A549 (cell line): ENCODE measurements at regions not wholly inside any gene's neighbourhood (a gene's known extent, or its start where the extent isn't known, plus 50 kb on each side); places are given as distances from the start of the nearest gene placed in this dataset.

Source experiments
- ATAC-seq, 2 experiments: fragments of 200-7000 bp in 1 of 2; fragments of >200 bp in 1 of 2; cut with Nextera tagmentation in 1 of 2; cut with Tn5 transposase in 1 of 2; 3 replicates each; pipeline versions ENCODE4 v1.8.0 to v1.9.1; 2018 to 2020; ENCODE audit warnings: mild to moderate bottlenecking in 1 of 2, moderate library complexity in 1 of 2
- CTCF ChIA-PET: fragments of 300-600 bp; sonication (Branson Sonifier 250); formaldehyde crosslinking; extraction: SDS; loops from one replicate; lab custom pipeline; 2021; ENCODE audit warnings: antibody characterized with exemption, inconsistent platforms; lab: Yijun Ruan, JAX
- POLR2A ChIA-PET: fragments of 350-600 bp; formaldehyde crosslinking; extraction: SDS; loops from one replicate; lab custom pipeline; 2021; ENCODE audit warnings: antibody characterized with exemption, inconsistent platforms; lab: Yijun Ruan, JAX
- DNase-seq, 2 experiments: peaks; one replicate each; pipeline versions ENCODE4 v3.0.0 to v3.0.0-alpha.2; 2011 to 2016; ENCODE audit warnings: low read depth in 1 of 2, low spot score in 1 of 2
- FAIRE-seq: peaks from 2 replicates; lab custom pipeline; 2011; peaks lifted over from hg19 to GRCh38; lab: Jason Lieb, UNC
- H3K27ac ChIP-seq, 2 experiments: fragments of >200 bp; sonication (Bioruptor Twin); formaldehyde crosslinking; 3 replicates each; pipeline ENCODE4 v1.5.1; 2016 to 2017
- H3K4me1 ChIP-seq: fragments of >200 bp; sonication (Bioruptor Twin); formaldehyde crosslinking; 3 replicates; pipeline ENCODE4 v1.6.1; 2016
- H3K4me2 ChIP-seq: fragments of >200 bp; sonication (Bioruptor Twin); formaldehyde crosslinking; 3 replicates; pipeline ENCODE4 v1.6.1; 2016
- H3K4me3 ChIP-seq: fragments of >200 bp; sonication (Bioruptor Twin); formaldehyde crosslinking; 3 replicates; pipeline ENCODE4 v1.5.1; 2016
- H3K9me3 ChIP-seq: fragments of >200 bp; sonication (Bioruptor Twin); formaldehyde crosslinking; 3 replicates; pipeline ENCODE4 v1.6.1; 2016
- BHLHE40 ChIP-seq: IDR thresholded peaks from 2 replicates; pipeline ENCODE4 v1.6.1; 2012; ENCODE audit warnings: low read depth, low read length, inconsistent platforms
- CBX2 ChIP-seq: fragments of 200-600 bp; sonication (generic); IDR thresholded peaks from 2 replicates; pipeline ENCODE4 v1.6.1; 2016; ENCODE audit warnings: low read depth, mild to moderate bottlenecking, borderline replicate concordance
- CBX8 ChIP-seq: fragments of 200-600 bp; sonication (generic); IDR thresholded peaks from 2 replicates; pipeline ENCODE4 v1.6.1; 2016
- CHD2 ChIP-seq: fragments of 150-350 bp; IDR thresholded peaks from 2 replicates; pipeline ENCODE4 v1.6.1; 2014; ENCODE audit warnings: low read length; ENCODE audit not compliant: partially characterized antibody
- ELK1 ChIP-seq: fragments of 150-350 bp; IDR thresholded peaks from 2 replicates; pipeline ENCODE4 v1.6.1; 2014; ENCODE audit warnings: low read depth, mild to moderate bottlenecking, low read length
- ESRRA ChIP-seq: fragments of 150-350 bp; IDR thresholded peaks from 2 replicates; pipeline ENCODE4 v1.6.1; 2014; ENCODE audit warnings: mild to moderate bottlenecking, low read length, borderline replicate concordance
- GATA3 ChIP-seq: IDR thresholded peaks from 2 replicates; pipeline ENCODE4 v1.6.1; 2012; ENCODE audit warnings: borderline replicate concordance
- HDAC2 ChIP-seq: fragments of 200-600 bp; sonication (generic); IDR thresholded peaks from 2 replicates; pipeline ENCODE4 v1.6.1; 2016
- HEYL ChIP-seq: fragments of 250-450 bp; sonication (Bioruptor Pico); IDR thresholded peaks from 2 replicates; pipeline ENCODE4 v1.8.0; 2021; ENCODE audit warnings: mild to moderate bottlenecking, moderate library complexity
- HOXA7 ChIP-seq: fragments of 250-450 bp; sonication (Bioruptor Pico); IDR thresholded peaks from 2 replicates; pipeline ENCODE4 v1.5.0; 2020; ENCODE audit warnings: mild to moderate bottlenecking, moderate library complexity
- JUN ChIP-seq, 2 experiments: fragments of >200 bp; sonication (Bioruptor Twin); formaldehyde crosslinking; IDR thresholded peaks; 2 replicates in 1 of 2; 3 replicates in 1 of 2; pipeline ENCODE4 v1.6.1; 2016 to 2017
- JUNB ChIP-seq: fragments of >200 bp; sonication (Bioruptor Twin); formaldehyde crosslinking; IDR thresholded peaks from 2 replicates; pipeline ENCODE4 v1.6.1; 2016
- MAZ ChIP-seq: fragments of 150-350 bp; IDR thresholded peaks from 2 replicates; pipeline ENCODE4 v1.6.1; 2014; ENCODE audit warnings: antibody characterized with exemption, low read depth, low read length, borderline replicate concordance
- MYC ChIP-seq: IDR thresholded peaks from 2 replicates; pipeline ENCODE4 v1.6.1; 2012; ENCODE audit warnings: mild to moderate bottlenecking, inconsistent platforms, low read length, improper control_type of control experiment, borderline replicate concordance
- PHF8 ChIP-seq: fragments of 200-600 bp; sonication (generic); IDR thresholded peaks from 2 replicates; pipeline ENCODE4 v1.6.1; 2016; ENCODE audit warnings: low read depth, mild to moderate bottlenecking, antibody characterized with exemption, moderate library complexity, borderline replicate concordance
- RAD21 ChIP-seq, 2 experiments: fragments of >200 bp in 1 of 2; sonication (Bioruptor Twin) in 1 of 2; formaldehyde crosslinking in 1 of 2; IDR thresholded peaks in 1 of 2; conservative IDR thresholded peaks in 1 of 2; 2 replicates in 1 of 2; 3 replicates in 1 of 2; pipeline ENCODE4 v1.6.1; 2012 to 2018; ENCODE audit warnings: inconsistent platforms in 1 of 2
- RARB ChIP-seq: fragments of 250-450 bp; sonication (Bioruptor Pico); IDR thresholded peaks from 2 replicates; pipeline ENCODE4 v1.8.0; 2021; ENCODE audit warnings: mild to moderate bottlenecking, moderate library complexity
- RNF2 ChIP-seq: fragments of 200-600 bp; sonication (generic); IDR thresholded peaks from 2 replicates; pipeline ENCODE4 v1.6.1; 2016; ENCODE audit warnings: low read depth, mild to moderate bottlenecking, antibody characterized with exemption, moderate library complexity, borderline replicate concordance
- TFCP2L1 ChIP-seq: fragments of 250-450 bp; sonication (Bioruptor Pico); IDR thresholded peaks from 2 replicates; pipeline ENCODE4 v1.5.0; 2021; ENCODE audit warnings: mild to moderate bottlenecking
- TP53 ChIP-seq: fragments of 250-450 bp; sonication (Bioruptor Pico); IDR thresholded peaks from 2 replicates; pipeline ENCODE4 v1.5.0; 2021; ENCODE audit warnings: mild to moderate bottlenecking, moderate library complexity
- ZFP36 ChIP-seq: fragments of 450-650 bp; IDR thresholded peaks from 2 replicates; pipeline ENCODE4 v1.6.1; 2014; ENCODE audit warnings: borderline replicate concordance; ENCODE audit not compliant: partially characterized antibody
- WGBS: methylation state at CpG from one replicate; pipeline ENCODE4 v1.1.6; 2017; ENCODE audit errors: missing lambda C conversion rate; 5-methylcytosine and 5-hydroxymethylcytosine counted together
- TF ChIP-seq, protein P1 (sequence below): fragments of >200 bp; sonication (Bioruptor Twin); formaldehyde crosslinking; IDR thresholded peaks from 3 replicates; pipeline ENCODE4 v1.5.1; 2016
- TF ChIP-seq, protein P2 (sequence below): fragments of 250-450 bp; sonication (Bioruptor Pico); IDR thresholded peaks from 2 replicates; pipeline ENCODE4 v1.5.0; 2020; ENCODE audit warnings: low read depth, mild to moderate bottlenecking, moderate library complexity
- TF ChIP-seq, protein P3 (sequence below): IDR thresholded peaks from 2 replicates; pipeline ENCODE4 v1.6.1; 2012; ENCODE audit warnings: low read depth, borderline replicate concordance
- TF ChIP-seq, protein P4 (sequence below): IDR thresholded peaks from 2 replicates; pipeline ENCODE4 v1.6.1; 2012

GRCh38 chr5:167837127-167837526 is 454.3 kb upstream of the WWC1 start (continued):
- TF ChIP-seq, protein P1, sequence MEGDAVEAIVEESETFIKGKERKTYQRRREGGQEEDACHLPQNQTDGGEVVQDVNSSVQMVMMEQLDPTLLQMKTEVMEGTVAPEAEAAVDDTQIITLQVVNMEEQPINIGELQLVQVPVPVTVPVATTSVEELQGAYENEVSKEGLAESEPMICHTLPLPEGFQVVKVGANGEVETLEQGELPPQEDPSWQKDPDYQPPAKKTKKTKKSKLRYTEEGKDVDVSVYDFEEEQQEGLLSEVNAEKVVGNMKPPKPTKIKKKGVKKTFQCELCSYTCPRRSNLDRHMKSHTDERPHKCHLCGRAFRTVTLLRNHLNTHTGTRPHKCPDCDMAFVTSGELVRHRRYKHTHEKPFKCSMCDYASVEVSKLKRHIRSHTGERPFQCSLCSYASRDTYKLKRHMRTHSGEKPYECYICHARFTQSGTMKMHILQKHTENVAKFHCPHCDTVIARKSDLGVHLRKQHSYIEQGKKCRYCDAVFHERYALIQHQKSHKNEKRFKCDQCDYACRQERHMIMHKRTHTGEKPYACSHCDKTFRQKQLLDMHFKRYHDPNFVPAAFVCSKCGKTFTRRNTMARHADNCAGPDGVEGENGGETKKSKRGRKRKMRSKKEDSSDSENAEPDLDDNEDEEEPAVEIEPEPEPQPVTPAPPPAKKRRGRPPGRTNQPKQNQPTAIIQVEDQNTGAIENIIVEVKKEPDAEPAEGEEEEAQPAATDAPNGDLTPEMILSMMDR = no peak
- TF ChIP-seq, protein P2, sequence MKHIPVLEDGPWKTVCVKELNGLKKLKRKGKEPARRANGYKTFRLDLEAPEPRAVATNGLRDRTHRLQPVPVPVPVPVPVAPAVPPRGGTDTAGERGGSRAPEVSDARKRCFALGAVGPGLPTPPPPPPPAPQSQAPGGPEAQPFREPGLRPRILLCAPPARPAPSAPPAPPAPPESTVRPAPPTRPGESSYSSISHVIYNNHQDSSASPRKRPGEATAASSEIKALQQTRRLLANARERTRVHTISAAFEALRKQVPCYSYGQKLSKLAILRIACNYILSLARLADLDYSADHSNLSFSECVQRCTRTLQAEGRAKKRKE = no peak
- no peak for TF ChIP-seq JUN (IDR thresholded peaks at IDR 0.05)
- no peak for TF ChIP-seq HEYL (CRISPR knock-in tag)
- TF ChIP-seq HOXA7 (CRISPR knock-in tag) = no peak
- TF ChIP-seq RNF2 = no peak
- no peak for TF ChIP-seq BHLHE40
- no peak for TF ChIP-seq HDAC2
- no peak for TF ChIP-seq JUNB

DNA sequence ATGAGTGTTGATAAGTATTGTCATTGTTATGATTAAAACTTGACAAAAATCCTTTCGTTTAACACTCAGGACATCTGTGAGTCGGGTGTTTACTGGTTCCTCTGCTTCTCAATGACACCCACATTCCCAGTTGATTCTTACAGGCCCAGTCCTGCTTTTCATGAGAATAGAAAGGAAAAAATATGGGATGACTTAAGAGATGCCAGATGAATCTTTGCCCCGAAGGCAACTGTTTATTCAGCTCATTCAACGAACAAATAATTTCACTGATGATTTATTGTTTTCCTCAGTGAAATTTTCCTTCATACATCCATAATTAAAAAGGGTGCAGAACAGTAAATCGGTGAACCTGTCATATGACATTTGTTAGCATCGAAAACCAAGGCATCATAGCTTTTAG is 452.4 kb upstream of the WWC1 start:
- H3K9me3 ChIP-seq = no peaks in the 10 kb centered on the region
- H3K4me1 ChIP-seq = no peaks in the 10 kb centered on the region
- H3K4me3 ChIP-seq = no peak overlapping the region
- DNase-seq (no peak), FAIRE-seq (no peak), ATAC-seq (no peak)
- no peak overlapping the region for H3K27ac ChIP-seq
- CTCF ChIA-PET = interaction anchor here (1.0 kb wide), 1 partner anchor 47 kb away, joined by 3 read pairs; no protein-coding TSS in a partner anchor
- no peak overlapping the region for H3K4me2 ChIP-seq
- POLR2A ChIA-PET = no interaction called here
- TF ChIP-seq TP53 = no peak
- no peak for TF ChIP-seq GATA3
- TF ChIP-seq ZFP36 = no peak
- no peak for TF ChIP-seq HEYL (CRISPR knock-in tag)
- no peak for TF ChIP-seq TFCP2L1 (CRISPR knock-in tag)
- no peak for TF ChIP-seq RARB
- TF ChIP-seq, protein P3, sequence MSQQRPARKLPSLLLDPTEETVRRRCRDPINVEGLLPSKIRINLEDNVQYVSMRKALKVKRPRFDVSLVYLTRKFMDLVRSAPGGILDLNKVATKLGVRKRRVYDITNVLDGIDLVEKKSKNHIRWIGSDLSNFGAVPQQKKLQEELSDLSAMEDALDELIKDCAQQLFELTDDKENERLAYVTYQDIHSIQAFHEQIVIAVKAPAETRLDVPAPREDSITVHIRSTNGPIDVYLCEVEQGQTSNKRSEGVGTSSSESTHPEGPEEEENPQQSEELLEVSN = no peak
- no peak for TF ChIP-seq CHD2
- TF ChIP-seq, protein P4, sequence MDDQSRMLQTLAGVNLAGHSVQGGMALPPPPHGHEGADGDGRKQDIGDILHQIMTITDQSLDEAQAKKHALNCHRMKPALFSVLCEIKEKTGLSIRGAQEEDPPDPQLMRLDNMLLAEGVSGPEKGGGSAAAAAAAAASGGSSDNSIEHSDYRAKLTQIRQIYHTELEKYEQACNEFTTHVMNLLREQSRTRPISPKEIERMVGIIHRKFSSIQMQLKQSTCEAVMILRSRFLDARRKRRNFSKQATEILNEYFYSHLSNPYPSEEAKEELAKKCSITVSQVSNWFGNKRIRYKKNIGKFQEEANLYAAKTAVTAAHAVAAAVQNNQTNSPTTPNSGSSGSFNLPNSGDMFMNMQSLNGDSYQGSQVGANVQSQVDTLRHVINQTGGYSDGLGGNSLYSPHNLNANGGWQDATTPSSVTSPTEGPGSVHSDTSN = no peak
- TF ChIP-seq PHF8 = no peak
- TF ChIP-seq ELK1 = no peak
- TF ChIP-seq CBX2 = no peak
- no peak for TF ChIP-seq MYC
- no peak for TF ChIP-seq MAZ
- TF ChIP-seq ESRRA = no peak
- no peak for TF ChIP-seq CBX8
- TF ChIP-seq RAD21 (conservative IDR thresholded peaks at IDR 0.05 in 1 of 2, IDR thresholded peaks at IDR 0.05 in 1 of 2) = no peak
- 16% methylated on average over 6 of the region's 6 CpGs for WGBS
